ENCODE measurements at regions not wholly inside any gene's neighbourhood (a gene's known extent, or its start where the extent isn't known, plus 50 kb on each side); places are given as distances from the start of the nearest gene placed in this dataset.

DNA sequence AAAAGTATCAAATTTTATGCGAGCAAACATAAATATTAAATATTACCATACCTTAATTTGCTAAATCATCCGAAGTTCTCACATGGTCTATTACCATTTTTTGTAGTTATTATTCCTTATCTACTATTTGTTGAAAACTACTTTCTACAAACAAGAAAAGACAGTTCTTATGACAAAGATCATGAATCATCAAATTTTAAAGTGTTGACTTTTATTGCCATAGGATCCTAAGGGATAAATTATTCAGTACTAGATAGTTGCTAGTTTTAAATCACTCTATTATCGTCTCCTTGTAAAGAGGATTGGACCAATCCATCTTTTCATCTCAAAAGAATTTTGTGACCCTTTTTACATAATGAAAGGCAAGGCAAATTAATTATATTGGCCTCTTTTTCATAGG is 523.6 kb upstream of the TMEFF2 start:
- Histone ChIP-seq H2BK20ac (ENCODE audit: low read length) (no peak overlapping the region), H2AK5ac (ENCODE audit: low read depth, low read length) (no peak overlapping the region), H2BK120ac (replicated peaks; ENCODE audit: low read depth, low read length) (no peak overlapping the region), H3K79me1 (ENCODE audit: low read depth, low read length) (no peaks in the 10 kb centered on the region), H3K56ac (replicated peaks; ENCODE audit: insufficient read length, low read depth, low read length) (no peak overlapping the region), H3K4me2 (ENCODE audit: insufficient read depth in 1 of 2, low read depth in 2 of 2, low read length in 2 of 2) (no peak overlapping the region), H3K27me3 (replicated peaks in 1 of 4; ENCODE audit: control insufficient read depth in 3 of 4, extremely low read depth in 1 of 4, insufficient read depth in 3 of 4, low read length in 3 of 4) (no peaks in the 10 kb centered on the region), H2BK5ac (ENCODE audit: low read depth, low read length) (no peak overlapping the region), H3K36me3 (ENCODE audit: control insufficient read depth in 2 of 4, insufficient read depth in 4 of 4, low read length in 3 of 4) (no peaks in the 10 kb centered on the region), H3K27ac (ENCODE audit: low read depth, low read length) (no peak overlapping the region), H3K14ac (ENCODE audit: insufficient read length) (no peak overlapping the region), H3K4me1 (replicated peaks in 1 of 4; ENCODE audit: control insufficient read depth in 3 of 4, insufficient read depth in 4 of 4, low read length in 3 of 4) (no peaks in the 10 kb centered on the region), H3K23me2 (ENCODE audit: low read depth, low read length) (no peaks in the 10 kb centered on the region), H3K18ac (ENCODE audit: extremely low read depth, low read length) (no peak overlapping the region), H4K91ac (replicated peaks; ENCODE audit: insufficient read length, low read length) (no peak overlapping the region), H3K4me3 (ENCODE audit: extremely low read depth in 1 of 4, insufficient read depth in 2 of 4, low read depth in 3 of 4, low read length in 4 of 4) (no peak overlapping the region), H2BK15ac (ENCODE audit: low read length) (no peak overlapping the region), H2BK12ac (ENCODE audit: low read depth, low read length) (no peak overlapping the region), H4K5ac (ENCODE audit: insufficient read length, low read depth, low read length) (no peak overlapping the region), H3K4ac (replicated peaks; ENCODE audit: insufficient read length, low read depth, low read length) (no peak overlapping the region), H3K23ac (ENCODE audit: insufficient read length) (no peak overlapping the region), H3K9me3 (ENCODE audit: insufficient read depth in 2 of 2, low read depth in 1 of 2, low read length in 1 of 2) (no peaks in the 10 kb centered on the region), H3K79me2 (ENCODE audit: control insufficient read depth in 1 of 2, insufficient read depth in 2 of 2, low read length in 2 of 2) (no peaks in the 10 kb centered on the region), H4K20me1 (replicated peaks in 1 of 2; ENCODE audit: control insufficient read depth in 1 of 2, insufficient read depth in 2 of 2, low read length in 2 of 2) (no peaks in the 10 kb centered on the region), H3K9ac (replicated peaks in 1 of 4; ENCODE audit: extremely low read depth in 1 of 4, low read depth in 3 of 4, low read length in 3 of 4) (no peak overlapping the region), H4K8ac (ENCODE audit: extremely low read depth, insufficient read depth, low read length) (no peak overlapping the region), H2AFZ (ENCODE audit: low read length) (no peak overlapping the region)
- ChIA-PET POLR2A (ENCODE audit: partially characterized antibody) (no interaction called here), CTCF (ENCODE audit: partially characterized antibody) (interaction anchor here (1.0 kb wide), 1 partner anchor 31 kb away, joined by 4 read pairs; no protein-coding TSS in a partner anchor)
- FAIRE-seq (no peak), DNase-seq (ENCODE audit: low read depth in 1 of 2, low spot score in 2 of 2) (no peak)
- TF ChIP-seq RAD21 (IDR thresholded peaks at IDR 0.05 in 1 of 2, conservative IDR thresholded peaks at IDR 0.05 in 1 of 2; ENCODE audit: low read depth in 2 of 2, low read length in 2 of 2) = no peak
- TF ChIP-seq, protein P1, sequence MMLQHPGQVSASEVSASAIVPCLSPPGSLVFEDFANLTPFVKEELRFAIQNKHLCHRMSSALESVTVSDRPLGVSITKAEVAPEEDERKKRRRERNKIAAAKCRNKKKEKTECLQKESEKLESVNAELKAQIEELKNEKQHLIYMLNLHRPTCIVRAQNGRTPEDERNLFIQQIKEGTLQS (IDR thresholded peaks at IDR 0.05; ENCODE audit: insufficient read depth, low read depth, low read length) = no peak
- WGBS, 2 experiments (ENCODE audit: extremely low coverage in 1 of 2, insufficient coverage in 1 of 2, insufficient read length in 1 of 2, insufficient replicate concordance in 2 of 2, low coverage in 1 of 2, low lambda C conversion rate in 2 of 2, missing lambda C conversion rate in 1 of 2) = 93% methylated on average over 3 of the region's 3 CpGs; no CpG with 5 or more reads in 1 of the 2 experiments
